Karpas-422 (cell line): ENCODE measurements at regions not wholly inside any gene's neighbourhood (a gene's known extent, or its start where the extent isn't known, plus 50 kb on each side); places are given as distances from the start of the nearest gene placed in this dataset.
"Not testable (repeated sequence)": the region's sequence is repeated elsewhere in the genome, so short reads cannot be mapped to it uniquely, and the experiment has no call there.

Experiments
- DNase-seq: peaks from one replicate; pipeline ENCODE4 v3.0.0-alpha.2; 2015
- H2AFZ ChIP-seq: fragments of 200-600 bp; sonication (generic); 2 replicates; pipeline ENCODE4 v1.6.1; 2014; ENCODE audit warnings: antibody characterized with exemption, low read length, mixed read lengths
- H3K27ac ChIP-seq: fragments of 200-600 bp; sonication (generic); 2 replicates; pipeline ENCODE4 v1.5.1; 2014; ENCODE audit warnings: mild to moderate bottlenecking, low read length, moderate library complexity
- H3K27me3 ChIP-seq: fragments of 200-600 bp; sonication (generic); 2 replicates; pipeline ENCODE4 v1.6.1; 2014; ENCODE audit warnings: low read length, mixed read lengths
- H3K36me3 ChIP-seq: fragments of 200-600 bp; sonication (generic); 2 replicates; pipeline ENCODE4 v1.6.1; 2014; ENCODE audit warnings: low read length, mixed read lengths; ENCODE audit not compliant: insufficient read depth
- H3K4me1 ChIP-seq: fragments of 200-600 bp; sonication (generic); 2 replicates; pipeline ENCODE4 v1.6.1; 2014; ENCODE audit warnings: mild to moderate bottlenecking, low read length, mixed read lengths
- H3K4me2 ChIP-seq: fragments of 200-600 bp; sonication (generic); 2 replicates; pipeline ENCODE4 v1.6.1; 2014; ENCODE audit warnings: low read length, low read depth, mild to moderate bottlenecking; ENCODE audit not compliant: poor library complexity, severe bottlenecking
- H3K4me3 ChIP-seq: fragments of 200-600 bp; sonication (generic); 2 replicates; pipeline ENCODE4 v1.5.1; 2014; ENCODE audit warnings: mild to moderate bottlenecking, antibody characterized with exemption, low read length, mixed read lengths
- H3K79me2 ChIP-seq: fragments of 200-600 bp; sonication (generic); 2 replicates; pipeline ENCODE4 v1.6.1; 2014; ENCODE audit warnings: mild to moderate bottlenecking, low read length, mixed read lengths
- H3K9ac ChIP-seq: fragments of 200-600 bp; sonication (generic); 2 replicates; pipeline ENCODE4 v1.6.0; 2014; ENCODE audit warnings: low read length
- H3K9me2 ChIP-seq: fragments of 200-600 bp; sonication (generic), shearing (Covaris generic); replicated peaks from 2 replicates; pipeline ENCODE4 v1.6.0; 2014; ENCODE audit warnings: mild to moderate bottlenecking, low read length, moderate library complexity; ENCODE audit not compliant: insufficient read depth
- H3K9me3 ChIP-seq: fragments of 300-700, 200-600 bp; sonication (generic); 2 replicates; pipeline ENCODE4 v1.6.1; 2014; ENCODE audit warnings: low read length, mixed read lengths
- H4K20me1 ChIP-seq: fragments of 200-600 bp; sonication (generic); 2 replicates; pipeline ENCODE4 v1.6.1; 2014; ENCODE audit warnings: mild to moderate bottlenecking, antibody characterized with exemption, low read length, low read depth; ENCODE audit not compliant: insufficient read depth

- no peaks in the 10 kb centered on the region for H3K4me1 ChIP-seq
- H2AFZ ChIP-seq: no peak overlapping the region
- no peaks in the 10 kb centered on the region for H3K79me2 ChIP-seq
- no peaks in the 10 kb centered on the region for H3K9me3 ChIP-seq
- H3K4me3 ChIP-seq: no peak overlapping the region
- no peak overlapping the region for H3K4me2 ChIP-seq
- no peaks in the 10 kb centered on the region for H3K27me3 ChIP-seq
- H4K20me1 ChIP-seq: no peaks in the 10 kb centered on the region
- no peak for DNase-seq
- H3K36me3 ChIP-seq: no peaks in the 10 kb centered on the region
- H3K9ac ChIP-seq: no peak overlapping the region
- H3K9me2 ChIP-seq: no peaks in the 10 kb centered on the region
- no peak overlapping the region for H3K27ac ChIP-seq
These were observed 538.8 kb downstream of the SOCS6 start for GRCh38 chr18:70827632-70828031.

- H4K20me1 ChIP-seq: no peaks in the 10 kb centered on the region
- H3K4me2 ChIP-seq: no peak overlapping the region
- no peaks in the 10 kb centered on the region for H3K36me3 ChIP-seq
- H3K9me2 ChIP-seq: no peaks in the 10 kb centered on the region
- no peaks in the 10 kb centered on the region for H3K9me3 ChIP-seq
- no peak overlapping the region for H3K27ac ChIP-seq
- H3K79me2 ChIP-seq: no peaks in the 10 kb centered on the region
- no peaks in the 10 kb centered on the region for H3K27me3 ChIP-seq
- H3K4me1 ChIP-seq: no peaks in the 10 kb centered on the region
- H2AFZ ChIP-seq: no peak overlapping the region
- no peak overlapping the region for H3K4me3 ChIP-seq
- H3K9ac ChIP-seq: no peak overlapping the region
- no peak for DNase-seq
These were observed 537.7 kb downstream of the SOCS6 start for GRCh38 chr18:70826571-70826970.

GRCh38 chr18:70822691-70823090 is 533.8 kb downstream of the SOCS6 start:
- no peaks in the 10 kb centered on the region for H4K20me1 ChIP-seq
- H3K79me2 ChIP-seq: no peaks in the 10 kb centered on the region
- H3K27ac ChIP-seq: no peak overlapping the region
- H3K9ac ChIP-seq: no peak overlapping the region
- no peaks in the 10 kb centered on the region for H3K9me2 ChIP-seq
- 0 out of 2 replicates have a peak, but pooled peaks cover under 1% of the 10 kb centered on the region for H3K9me3 ChIP-seq
- H2AFZ ChIP-seq: no peak overlapping the region
- no peak overlapping the region for H3K4me2 ChIP-seq
- H3K27me3 ChIP-seq: no peaks in the 10 kb centered on the region
- H3K4me1 ChIP-seq: no peaks in the 10 kb centered on the region
- DNase-seq: no peak
- no peak overlapping the region for H3K4me3 ChIP-seq
- no peaks in the 10 kb centered on the region for H3K36me3 ChIP-seq

GRCh38 chr18:70822117-70822516 is 533.3 kb downstream of the SOCS6 start:
- no peaks in the 10 kb centered on the region for H3K27me3 ChIP-seq

GRCh38 chr18:70808481-70809056 is 519.7 kb downstream of the SOCS6 start:
- Histone ChIP-seq H3K4me3 (no peak overlapping the region), H3K9ac (no peak overlapping the region), H3K27me3 (no peaks in the 10 kb centered on the region), H3K9me3 (no peaks in the 10 kb centered on the region), H2AFZ (no peak overlapping the region), H3K27ac (no peak overlapping the region), H3K4me1 (no peaks in the 10 kb centered on the region), H3K36me3 (no peaks in the 10 kb centered on the region), H4K20me1 (no peaks in the 10 kb centered on the region), H3K79me2 (no peaks in the 10 kb centered on the region), H3K9me2 (no peaks in the 10 kb centered on the region; the same call in none of the 2 replicates), H3K4me2 (no peak overlapping the region)
- no peak for DNase-seq

More at GRCh38 chr18:70822117-70822516, 533.3 kb downstream of the SOCS6 start:
- Histone ChIP-seq H3K36me3 (no peaks in the 10 kb centered on the region), H3K27ac (no peak overlapping the region), H3K9me3 (peaks cover 6% of the 10 kb centered on the region; the same call in 1 of the 2 replicates), H3K4me2 (no peak overlapping the region), H3K4me3 (no peak overlapping the region), H2AFZ (no peak overlapping the region), H4K20me1 (no peaks in the 10 kb centered on the region), H3K9me2 (no peaks in the 10 kb centered on the region), H3K9ac (no peak overlapping the region), H3K4me1 (no peaks in the 10 kb centered on the region), H3K79me2 (no peaks in the 10 kb centered on the region)
- no peak for DNase-seq

GRCh38 chr18:70781860-70782453 is 493.1 kb downstream of the SOCS6 start:
- no peaks in the 10 kb centered on the region for H3K27me3 ChIP-seq
- no peak overlapping the region for H3K27ac ChIP-seq
- DNase-seq: peak; percentile 93
- peaks cover 2% of the 10 kb centered on the region; the same call in 1 of the 2 replicates for H3K4me1 ChIP-seq
- H3K9me3 ChIP-seq: no peaks in the 10 kb centered on the region
- no peak overlapping the region for H3K4me2 ChIP-seq
- no peaks in the 10 kb centered on the region for H3K9me2 ChIP-seq
- H3K36me3 ChIP-seq: no peaks in the 10 kb centered on the region
- no peak overlapping the region for H3K4me3 ChIP-seq
- no peak overlapping the region for H2AFZ ChIP-seq
- H3K79me2 ChIP-seq: no peaks in the 10 kb centered on the region
- no peaks in the 10 kb centered on the region for H4K20me1 ChIP-seq
- no peak overlapping the region for H3K9ac ChIP-seq

GRCh38 chr18:70766254-70766653 is 477.4 kb downstream of the SOCS6 start:
- H3K9me3 ChIP-seq, H3K4me1 ChIP-seq, H3K79me2 ChIP-seq, H3K9ac ChIP-seq, H2AFZ ChIP-seq, H3K36me3 ChIP-seq, H4K20me1 ChIP-seq, H3K27ac ChIP-seq, DNase-seq, H3K4me3 ChIP-seq, H3K4me2 ChIP-seq, H3K9me2 ChIP-seq, H3K27me3 ChIP-seq: not testable (repeated sequence)

GRCh38 chr18:70762812-70763211 is 474.0 kb downstream of the SOCS6 start:
- Histone ChIP-seq H3K27ac (no peak overlapping the region), H3K79me2 (no peaks in the 10 kb centered on the region), H3K9me3 (no peaks in the 10 kb centered on the region)

More at GRCh38 chr18:70762812-70763211, 474.0 kb downstream of the SOCS6 start:
- DNase-seq: no peak
- H3K9ac ChIP-seq: no peak overlapping the region
- no peaks in the 10 kb centered on the region for H4K20me1 ChIP-seq
- H3K4me1 ChIP-seq: peaks cover 5% of the 10 kb centered on the region
- no peak overlapping the region for H3K4me2 ChIP-seq
- H3K27me3 ChIP-seq: no peaks in the 10 kb centered on the region
- H3K36me3 ChIP-seq: no peaks in the 10 kb centered on the region
- H2AFZ ChIP-seq: no peak overlapping the region
- H3K9me2 ChIP-seq: no peaks in the 10 kb centered on the region
- no peak overlapping the region for H3K4me3 ChIP-seq
